PC-9 (cell line): ENCODE measurements at regions not wholly inside any gene's neighbourhood (a gene's known extent, or its start where the extent isn't known, plus 50 kb on each side); places are given as distances from the start of the nearest gene placed in this dataset.

ENCODE experiments used
- CTCF ChIP-seq: fragments of 200-600 bp; sonication (generic); conservative IDR thresholded peaks from 2 replicates; pipeline ENCODE4 v1.6.1; 2017; ENCODE audit warnings: mixed run types, antibody characterized with exemption, mild to moderate bottlenecking, moderate library complexity
- EZH2 ChIP-seq: fragments of 200-600 bp; sonication (generic); IDR thresholded peaks from 2 replicates; pipeline ENCODE4 v1.8.0; 2017; ENCODE audit warnings: antibody characterized with exemption, low read depth

DNA sequence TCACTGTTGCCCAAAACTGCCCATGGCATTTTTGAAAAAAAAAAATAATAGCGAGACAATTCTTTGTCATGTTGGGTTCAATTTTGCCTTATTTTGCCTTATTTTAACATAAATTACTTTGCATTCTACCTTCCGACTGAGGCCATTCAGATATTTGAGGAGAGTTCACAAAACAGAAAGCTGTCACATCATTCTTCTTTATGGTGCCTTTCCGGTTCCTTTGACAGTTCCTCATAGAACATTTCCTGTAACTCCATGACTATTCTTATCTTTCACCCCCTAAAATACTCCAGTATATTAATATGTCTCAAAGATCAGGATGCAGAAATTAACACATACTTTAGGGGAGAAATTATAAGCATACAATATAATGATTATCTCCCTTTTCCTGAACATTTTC lies 476.7 kb downstream of the NOVA1 start:
- no peak for TF ChIP-seq CTCF
- no peak for TF ChIP-seq EZH2
